Mesenchymal stem cell (in vitro differentiated cells and primary cell): ENCODE measurements at regions not wholly inside any gene's neighbourhood (a gene's known extent, or its start where the extent isn't known, plus 50 kb on each side); places are given as distances from the start of the nearest gene placed in this dataset.

ENCODE experiments used
- DNase-seq: peaks from one replicate; pipeline ENCODE4 v3.0.0-alpha.2; 2013
- H2AFZ ChIP-seq: one replicate; pipeline ENCODE4 v1.6.1; 2013; ENCODE audit warnings: low read depth, mild to moderate bottlenecking, control low read depth, inconsistent platforms, low read length, moderate library complexity
- H2AK5ac ChIP-seq: 2 replicates; pipeline ENCODE4 v1.6.1; 2013; ENCODE audit warnings: low read length, moderate library complexity, mild to moderate bottlenecking, inconsistent platforms; ENCODE audit not compliant: severe bottlenecking
- H2BK120ac ChIP-seq: one replicate; pipeline ENCODE4 v1.6.1; 2013; ENCODE audit warnings: low read depth, mild to moderate bottlenecking, inconsistent platforms, low read length, moderate library complexity
- H2BK12ac ChIP-seq, 2 experiments: one replicate each; pipeline ENCODE4 v1.6.1; 2013; ENCODE audit warnings: inconsistent platforms in 2 of 2, low read length in 2 of 2, mild to moderate bottlenecking in 2 of 2, moderate library complexity in 2 of 2, control low read depth in 1 of 2
- H2BK15ac ChIP-seq: one replicate; pipeline ENCODE4 v1.6.1; 2013; ENCODE audit warnings: mild to moderate bottlenecking, low read depth, inconsistent platforms; ENCODE audit not compliant: poor library complexity, severe bottlenecking
- H2BK5ac ChIP-seq: 2 replicates; pipeline ENCODE4 v1.6.1; 2013; ENCODE audit warnings: low read depth, mild to moderate bottlenecking, low read length, control low read depth, inconsistent platforms; ENCODE audit not compliant: poor library complexity, severe bottlenecking
- H3K14ac ChIP-seq, 2 experiments: one replicate each; pipeline ENCODE4 v1.6.1; 2013; ENCODE audit warnings: inconsistent platforms in 2 of 2, low read length in 2 of 2, control low read depth in 1 of 2, mild to moderate bottlenecking in 1 of 2, moderate library complexity in 1 of 2
- H3K18ac ChIP-seq, 2 experiments: one replicate each; pipeline ENCODE4 v1.6.1; 2013; ENCODE audit warnings: inconsistent platforms in 2 of 2, low read length in 2 of 2, control low read depth in 1 of 2, low read depth in 1 of 2, mild to moderate bottlenecking in 1 of 2
- H3K23ac ChIP-seq, 2 experiments: one replicate each; pipeline ENCODE4 v1.6.1; 2013; ENCODE audit warnings: inconsistent platforms in 2 of 2, low read length in 2 of 2, mild to moderate bottlenecking in 2 of 2, moderate library complexity in 2 of 2, control low read depth in 1 of 2
- H3K27ac ChIP-seq: 2 replicates; pipeline ENCODE4 v1.5.1; 2013; ENCODE audit warnings: mild to moderate bottlenecking, moderate library complexity, low read length, control low read depth, inconsistent platforms; ENCODE audit not compliant: poor library complexity, severe bottlenecking
- H3K27me3 ChIP-seq, 2 experiments: 2 replicates each; pipeline versions ENCODE4 v1.6.1 to v1.7.0; 2013; ENCODE audit warnings: low read length in 2 of 2, mild to moderate bottlenecking in 2 of 2, moderate library complexity in 2 of 2, control low read depth in 1 of 2, inconsistent platforms in 1 of 2; ENCODE audit not compliant: control insufficient read depth in 1 of 2, insufficient read depth in 1 of 2
- H3K36me3 ChIP-seq, 2 experiments: 2 replicates each; pipeline versions ENCODE4 v1.6.1 to v1.7.0; 2013; ENCODE audit warnings: low read length in 2 of 2, control low read depth in 1 of 2, inconsistent platforms in 1 of 2, low read depth in 1 of 2, mild to moderate bottlenecking in 1 of 2; ENCODE audit not compliant: insufficient read depth in 2 of 2, control insufficient read depth in 1 of 2
- H3K4ac ChIP-seq, 2 experiments: one replicate each; pipeline ENCODE4 v1.6.1; 2013; ENCODE audit warnings: inconsistent platforms in 2 of 2, low read length in 2 of 2, mild to moderate bottlenecking in 2 of 2, moderate library complexity in 2 of 2, control low read depth in 1 of 2, low read depth in 1 of 2
- H3K4me1 ChIP-seq: 2 replicates; pipeline ENCODE4 v1.6.1; 2013; ENCODE audit warnings: low read depth, low read length, control low read depth; ENCODE audit not compliant: control insufficient read depth, insufficient read depth
- H3K4me2 ChIP-seq: 2 replicates; pipeline ENCODE4 v1.6.1; 2013; ENCODE audit warnings: low read length, mild to moderate bottlenecking, inconsistent platforms; ENCODE audit not compliant: poor library complexity, severe bottlenecking
- H3K4me3 ChIP-seq, 2 experiments: 2 replicates each; pipeline versions ENCODE4 v1.5.1 to v1.7.0; 2013; ENCODE audit warnings: low read length in 2 of 2, mild to moderate bottlenecking in 2 of 2, control low read depth in 1 of 2, low read depth in 1 of 2; ENCODE audit not compliant: insufficient read depth in 1 of 2
- H3K79me1 ChIP-seq: replicated peaks from 2 replicates; pipeline ENCODE4 v1.6.1; 2013; ENCODE audit warnings: mild to moderate bottlenecking, control low read depth, low read length, inconsistent platforms; ENCODE audit not compliant: poor library complexity, severe bottlenecking
- H3K9ac ChIP-seq: 2 replicates; pipeline ENCODE4 v1.7.0; 2013; ENCODE audit warnings: mild to moderate bottlenecking, low read length, moderate library complexity
- H3K9me3 ChIP-seq: 2 replicates; pipeline ENCODE4 v1.7.0; 2013; ENCODE audit warnings: mild to moderate bottlenecking, low read length; ENCODE audit not compliant: control insufficient read depth
- H4K8ac ChIP-seq: one replicate; pipeline ENCODE4 v1.6.1; 2013; ENCODE audit warnings: inconsistent platforms, mild to moderate bottlenecking, low read length, moderate library complexity
- H4K91ac ChIP-seq: one replicate; pipeline ENCODE4 v1.6.1; 2013; ENCODE audit warnings: mild to moderate bottlenecking, low read length, inconsistent platforms
- WGBS: methylation state at CpG from one replicate; pipeline ENCODE4 v1.1.7; 2013; ENCODE audit warnings: mixed read lengths; 5-methylcytosine and 5-hydroxymethylcytosine counted together

GRCh38 chr18:61606068-61606660 lies 272.9 kb downstream of the CDH20 start:
- WGBS = 0% methylated on average over 17 of the region's 17 CpGs
- Histone ChIP-seq H3K23ac (peak overlapping the region; percentile 45 to 67), H3K36me3 (no peaks in the 10 kb centered on the region), H3K18ac (peak overlapping the region; percentile 89 to 97), H4K91ac (peak overlapping the region; percentile 85), H3K9ac (peak overlapping the region; percentile 68), H3K79me1 (peaks cover 10% of the 10 kb centered on the region), H2BK5ac (peak overlapping the region; percentile 91), H2BK15ac (no peak overlapping the region), H3K14ac (peak overlapping the region in 1 of 2 experiments; percentile 65), H4K8ac (peak overlapping the region; percentile 87), H3K4me1 (peaks cover 3% of the 10 kb centered on the region), H2AK5ac (peak overlapping the region; percentile 9), H3K9me3 (no peaks in the 10 kb centered on the region), H3K4me2 (peak overlapping the region; percentile 91), H3K4me3 (peak overlapping the region; percentile 61 to 76), H3K27ac (peak overlapping the region; percentile 82), H3K27me3 (no peaks in the 10 kb centered on the region), H2AFZ (no peak overlapping the region), H2BK12ac (peak overlapping the region; percentile 67 to 89), H2BK120ac (peak overlapping the region; percentile 57), H3K4ac (peak overlapping the region; percentile 91 to 92)
- DNase-seq = peak; percentile 80

GRCh38 chr18:61605376-61606067 lies 272.3 kb downstream of the CDH20 start:
- Histone ChIP-seq H4K91ac (no peak overlapping the region), H3K4ac (no peak overlapping the region), H4K8ac (no peak overlapping the region), H3K4me1 (peaks cover 3% of the 10 kb centered on the region), H3K23ac (no peak overlapping the region), H2AK5ac (no peak overlapping the region), H3K4me3 (peak overlapping the region in 1 of 2 experiments; percentile 76), H3K36me3 (no peaks in the 10 kb centered on the region), H3K79me1 (peaks cover 10% of the 10 kb centered on the region), H2BK120ac (no peak overlapping the region), H3K9me3 (no peaks in the 10 kb centered on the region), H3K27me3 (no peaks in the 10 kb centered on the region), H3K4me2 (peak overlapping the region; percentile 91), H3K14ac (no peak overlapping the region), H3K9ac (peak overlapping the region; percentile 68), H2BK15ac (no peak overlapping the region), H3K27ac (peak overlapping the region; percentile 82), H2BK12ac (no peak overlapping the region), H2AFZ (no peak overlapping the region), H2BK5ac (peak overlapping the region; percentile 91), H3K18ac (peak overlapping the region in 1 of 2 experiments; percentile 97)
- DNase-seq = no peak
- no CpG with 5 or more reads among the region's 3 CpGs for WGBS
